Mesothelial cell of epicardium (in vitro differentiated cells): ENCODE measurements at regions not wholly inside any gene's neighbourhood (a gene's known extent, or its start where the extent isn't known, plus 50 kb on each side); places are given as distances from the start of the nearest gene placed in this dataset.
"Not testable (repeated sequence)": the region's sequence is repeated elsewhere in the genome, so short reads cannot be mapped to it uniquely, and the experiment has no call there.

Source experiments
- DNase-seq, 2 experiments: peaks; one replicate each; pipeline ENCODE4 v3.0.0; 2021; ENCODE audit warnings: low spot score in 2 of 2; ENCODE audit not compliant: unreplicated experiment in 2 of 2
- H3K27ac Mint-ChIP-seq: 2 replicates; pipeline ENCODE4 v1.8.0; 2021; ENCODE audit warnings: mixed read lengths
- H3K27me3 Mint-ChIP-seq: 2 replicates; pipeline ENCODE4 v1.8.0; 2021; ENCODE audit warnings: low read depth, mixed read lengths
- H3K36me3 Mint-ChIP-seq: 2 replicates; pipeline ENCODE4 v1.8.0; 2021; ENCODE audit warnings: mixed read lengths
- H3K4me1 Mint-ChIP-seq: 2 replicates; pipeline ENCODE4 v1.8.0; 2021; ENCODE audit warnings: mixed read lengths
- H3K4me3 Mint-ChIP-seq: 2 replicates; pipeline ENCODE4 v1.8.0; 2021; ENCODE audit warnings: mild to moderate bottlenecking, moderate library complexity, mixed read lengths
- H3K9me3 Mint-ChIP-seq: 2 replicates; pipeline ENCODE4 v1.8.0; 2021; ENCODE audit warnings: mixed read lengths
- CTCF ChIP-seq: fragments of 200-600 bp; sonication (generic); IDR thresholded peaks from one replicate; pipeline ENCODE4 v1.5.0; 2021; ENCODE audit warnings: antibody characterized with exemption; ENCODE audit not compliant: unreplicated experiment

GRCh38 chr19:28297586-28298157 lies 915.3 kb downstream of the UQCRFS1 start:
- no peak for DNase-seq
- Mint-ChIP-seq H3K4me1 (peaks cover 7% of the 10 kb centered on the region), H3K27ac (no peak overlapping the region), H3K9me3 (peaks cover 4% of the 10 kb centered on the region), H3K4me3 (no peak overlapping the region), H3K27me3 (peaks cover 5% of the 10 kb centered on the region), H3K36me3 (no peaks in the 10 kb centered on the region)
- no peak for TF ChIP-seq CTCF

- H3K27ac Mint-ChIP-seq: no peak overlapping the region
Observed at GRCh38 chr19:28297036-28297435, 915.9 kb downstream of the UQCRFS1 start.

GRCh38 chr19:28296506-28296905 lies 916.4 kb downstream of the UQCRFS1 start:
- no peak overlapping the region for H3K27ac Mint-ChIP-seq
- peaks cover 14% of the 10 kb centered on the region for H3K4me1 Mint-ChIP-seq
- no peak for DNase-seq
- peaks cover 5% of the 10 kb centered on the region for H3K27me3 Mint-ChIP-seq
- no peak for TF ChIP-seq CTCF
- H3K4me3 Mint-ChIP-seq: no peak overlapping the region
- no peaks in the 10 kb centered on the region for H3K36me3 Mint-ChIP-seq
- peaks cover 4% of the 10 kb centered on the region for H3K9me3 Mint-ChIP-seq

More at GRCh38 chr19:28297036-28297435, 915.9 kb downstream of the UQCRFS1 start:
- TF ChIP-seq CTCF: no peak
- Mint-ChIP-seq H3K27me3 (peaks cover 5% of the 10 kb centered on the region), H3K36me3 (no peaks in the 10 kb centered on the region), H3K4me1 (peaks cover 10% of the 10 kb centered on the region), H3K4me3 (no peak overlapping the region), H3K9me3 (peaks cover 4% of the 10 kb centered on the region)
- no peak for DNase-seq

- not testable (repeated sequence) for H3K36me3 Mint-ChIP-seq, H3K27me3 Mint-ChIP-seq
- H3K4me1 Mint-ChIP-seq: peaks cover 27% of the 10 kb centered on the region
Observed at GRCh38 chr19:28294975-28295374, 918.0 kb downstream of the UQCRFS1 start.

GRCh38 chr19:28294395-28294794 lies 918.6 kb downstream of the UQCRFS1 start:
- peaks cover 31% of the 10 kb centered on the region for H3K4me1 Mint-ChIP-seq
- no peaks in the 10 kb centered on the region for H3K36me3 Mint-ChIP-seq
- no peak for TF ChIP-seq CTCF
- no peak overlapping the region for H3K27ac Mint-ChIP-seq
- no peak overlapping the region for H3K4me3 Mint-ChIP-seq
- H3K9me3 Mint-ChIP-seq: peaks cover 4% of the 10 kb centered on the region
- no peak for DNase-seq
- H3K27me3 Mint-ChIP-seq: no peaks in the 10 kb centered on the region

More at GRCh38 chr19:28294975-28295374, 918.0 kb downstream of the UQCRFS1 start:
- not testable (repeated sequence) for H3K27ac Mint-ChIP-seq, H3K4me3 Mint-ChIP-seq, H3K9me3 Mint-ChIP-seq, DNase-seq

- DNase-seq: no peak
- Mint-ChIP-seq H3K36me3 (no peaks in the 10 kb centered on the region), H3K27ac (no peak overlapping the region), H3K4me1 (peaks cover 38% of the 10 kb centered on the region), H3K9me3 (peaks cover 4% of the 10 kb centered on the region), H3K4me3 (no peak overlapping the region), H3K27me3 (no peaks in the 10 kb centered on the region)
- TF ChIP-seq CTCF: no peak
Observed at GRCh38 chr19:28293685-28294084, 919.3 kb downstream of the UQCRFS1 start.
